Lung (tissue), 11 donors: ENCODE measurements at regions not wholly inside any gene's neighbourhood (a gene's known extent, or its start where the extent isn't known, plus 50 kb on each side); places are given as distances from the start of the nearest gene placed in this dataset.

Experiments
- ATAC-seq: fragments of 200-7000 bp; cut with Tn5 transposase; one replicate; pipeline ENCODE4 v1.9.1; 2020; ENCODE audit warnings: moderate number of reproducible peaks; ENCODE audit not compliant: insufficient read depth, low FRiP score
- DNase-seq, 3 donors: peaks; one replicate each; pipeline ENCODE4 v3.0.0-alpha.2; 2013 to 2017
- H3K27ac ChIP-seq, 2 donors: one replicate each; pipeline ENCODE4 v1.5.1; 2013; ENCODE audit warnings: mild to moderate bottlenecking in 2 of 2, moderate library complexity in 2 of 2, control low read depth in 1 of 2, inconsistent platforms in 1 of 2, low read depth in 1 of 2, low read length in 1 of 2
- H3K27me3 ChIP-seq, 3 donors: one replicate each; pipeline ENCODE4 v1.5.1; 2013; ENCODE audit warnings: low read length in 2 of 3; ENCODE audit not compliant: control insufficient read depth in 3 of 3, insufficient read depth in 3 of 3
- H3K36me3 ChIP-seq, 4 donors: one replicate each; pipeline ENCODE4 v1.5.1; 2013; ENCODE audit warnings: low read length in 4 of 4, mild to moderate bottlenecking in 1 of 4, moderate library complexity in 1 of 4; ENCODE audit not compliant: control insufficient read depth in 4 of 4, insufficient read depth in 4 of 4
- H3K4me1 ChIP-seq, 5 donors: one replicate each; pipeline ENCODE4 v1.5.1; 2013; ENCODE audit warnings: low read length in 5 of 5, mild to moderate bottlenecking in 2 of 5, moderate library complexity in 1 of 5; ENCODE audit not compliant: control insufficient read depth in 5 of 5, insufficient read depth in 5 of 5
- H3K4me3 ChIP-seq: one replicate; pipeline ENCODE4 v1.5.1; 2013; ENCODE audit warnings: mild to moderate bottlenecking, control low read depth, moderate library complexity
- H3K9ac ChIP-seq, 2 donors: one replicate each; pipeline ENCODE4 v1.5.1; 2013; ENCODE audit warnings: low read length in 2 of 2, control low read depth in 1 of 2; ENCODE audit not compliant: insufficient read depth in 1 of 2
- H3K9me3 ChIP-seq, 4 donors: one replicate each; pipeline ENCODE4 v1.5.1; 2013; ENCODE audit warnings: low read length in 3 of 4, mild to moderate bottlenecking in 1 of 4, moderate library complexity in 1 of 4; ENCODE audit not compliant: control insufficient read depth in 4 of 4, insufficient read depth in 3 of 4
- whole genome bisulfite sequencing, 2 donors: extraction: QIAGEN DNeasy Blood & Tissue Kit; methylation state at CpG; one replicate each; pipeline ENCODE4 v1.1.7; 2013; 5-methylcytosine and 5-hydroxymethylcytosine counted together
- TF ChIP-seq, protein P1 (sequence below): IDR thresholded peaks from 2 replicates; pipeline ENCODE4 v1.5.1; 2012; ENCODE audit warnings: mild to moderate bottlenecking; ENCODE audit errors: control extremely low read depth, extremely low read depth
- donor health status: control.
- donor health status: control.
- donor health status: Bipolar disorder and iron deficiency.
- donor health status: healthy.
- donor health status: DM: yes; HTN: yes; CAD: no.

DNA sequence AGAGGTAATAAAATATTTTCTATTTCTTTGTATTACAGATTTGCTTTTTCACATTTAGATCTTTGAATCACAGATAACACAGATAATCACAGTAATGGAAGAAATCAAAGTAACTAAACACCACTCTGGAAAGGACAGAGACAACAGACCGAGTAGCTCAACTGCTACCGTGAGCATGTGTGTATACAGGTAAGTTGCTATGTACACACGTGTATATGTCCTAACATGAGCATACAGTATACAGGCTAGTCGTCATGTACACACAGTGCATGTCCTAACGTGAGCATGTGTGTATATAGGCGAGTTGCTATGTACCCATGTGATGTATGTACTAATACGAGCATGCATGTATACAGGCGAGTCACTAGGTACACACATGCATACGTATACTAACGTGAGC is 379.0 kb downstream of the THBS2 start:
- DNase-seq (no peak), ATAC-seq (no peak)
- 92 to 94% methylated on average over 10 of the region's 10 CpGs for WGBS, 2 donors
- H3K36me3 ChIP-seq = no peaks in the 10 kb centered on the region
- H3K4me3 ChIP-seq = no peak overlapping the region
- no peaks in the 10 kb centered on the region for H3K9me3 ChIP-seq
- no peak overlapping the region for H3K27ac ChIP-seq
- H3K9ac ChIP-seq = no peak overlapping the region
- TF ChIP-seq, protein P1, sequence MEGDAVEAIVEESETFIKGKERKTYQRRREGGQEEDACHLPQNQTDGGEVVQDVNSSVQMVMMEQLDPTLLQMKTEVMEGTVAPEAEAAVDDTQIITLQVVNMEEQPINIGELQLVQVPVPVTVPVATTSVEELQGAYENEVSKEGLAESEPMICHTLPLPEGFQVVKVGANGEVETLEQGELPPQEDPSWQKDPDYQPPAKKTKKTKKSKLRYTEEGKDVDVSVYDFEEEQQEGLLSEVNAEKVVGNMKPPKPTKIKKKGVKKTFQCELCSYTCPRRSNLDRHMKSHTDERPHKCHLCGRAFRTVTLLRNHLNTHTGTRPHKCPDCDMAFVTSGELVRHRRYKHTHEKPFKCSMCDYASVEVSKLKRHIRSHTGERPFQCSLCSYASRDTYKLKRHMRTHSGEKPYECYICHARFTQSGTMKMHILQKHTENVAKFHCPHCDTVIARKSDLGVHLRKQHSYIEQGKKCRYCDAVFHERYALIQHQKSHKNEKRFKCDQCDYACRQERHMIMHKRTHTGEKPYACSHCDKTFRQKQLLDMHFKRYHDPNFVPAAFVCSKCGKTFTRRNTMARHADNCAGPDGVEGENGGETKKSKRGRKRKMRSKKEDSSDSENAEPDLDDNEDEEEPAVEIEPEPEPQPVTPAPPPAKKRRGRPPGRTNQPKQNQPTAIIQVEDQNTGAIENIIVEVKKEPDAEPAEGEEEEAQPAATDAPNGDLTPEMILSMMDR = no peak
- H3K4me1 ChIP-seq = peaks cover 0 to 8% (median 0%) of the 10 kb centered on the region in 5 donors
- H3K27me3 ChIP-seq = peaks cover 3 to 18% (median 7%) of the 10 kb centered on the region in 3 donors

DNA sequence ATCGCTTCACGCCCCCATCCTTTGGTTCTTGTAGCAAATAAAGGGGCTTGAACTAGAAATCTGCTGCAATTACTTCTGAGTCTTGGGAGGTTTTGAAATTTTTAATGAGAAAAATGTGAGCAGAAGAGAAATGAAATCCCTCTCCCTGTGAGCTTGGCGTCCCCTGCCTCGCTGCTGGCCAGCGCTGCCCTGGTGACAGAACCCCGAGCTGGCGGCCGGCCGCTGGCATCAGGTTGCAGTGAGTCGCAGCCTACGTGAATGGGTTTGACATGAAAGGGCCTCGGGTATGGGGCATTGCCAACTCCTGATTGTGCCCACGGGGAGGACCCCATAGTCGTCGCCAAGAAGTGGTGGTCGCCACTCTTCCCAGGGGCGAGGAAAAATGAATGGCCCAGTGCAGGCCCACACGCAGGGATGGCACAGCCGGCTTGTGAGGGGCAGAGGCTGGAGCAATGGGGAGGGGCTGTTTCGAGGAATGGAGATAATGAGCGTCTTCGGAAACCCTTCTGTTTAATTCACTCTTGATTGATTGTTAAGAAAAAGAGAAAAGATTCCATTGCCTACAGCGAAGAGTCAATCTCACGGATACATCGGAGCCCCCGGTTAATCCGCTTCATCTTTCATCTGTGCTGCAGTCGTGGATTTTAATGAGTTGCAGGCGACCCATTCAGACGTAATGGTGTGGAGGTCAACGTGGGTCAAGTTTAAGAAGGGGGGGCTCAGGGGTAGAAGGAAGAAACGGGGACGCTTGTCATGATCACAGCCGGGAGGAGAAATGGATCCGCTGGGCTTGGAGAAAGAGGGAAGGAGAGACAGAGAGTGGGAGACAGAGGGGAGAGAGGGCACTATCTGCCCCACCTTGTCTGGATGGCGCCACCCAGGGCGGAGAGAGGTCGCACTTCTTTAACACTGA is 380.1 kb downstream of the THBS2 start:
- Histone ChIP-seq H3K4me1 (peaks cover 0 to 8% (median 0%) of the 10 kb centered on the region in 5 donors), H3K27me3 (peaks cover 3 to 15% (median 7%) of the 10 kb centered on the region in 3 donors), H3K9me3 (no peaks in the 10 kb centered on the region), H3K36me3 (no peaks in the 10 kb centered on the region), H3K4me3 (no peak overlapping the region), H3K27ac (no peak overlapping the region), H3K9ac (no peak overlapping the region)
- DNase-seq = no peak
- TF ChIP-seq, protein P1 = no peak
- 81 to 87% methylated on average over 38 of the region's 38 CpGs for WGBS, 2 donors
- ATAC-seq = no peak

DNA sequence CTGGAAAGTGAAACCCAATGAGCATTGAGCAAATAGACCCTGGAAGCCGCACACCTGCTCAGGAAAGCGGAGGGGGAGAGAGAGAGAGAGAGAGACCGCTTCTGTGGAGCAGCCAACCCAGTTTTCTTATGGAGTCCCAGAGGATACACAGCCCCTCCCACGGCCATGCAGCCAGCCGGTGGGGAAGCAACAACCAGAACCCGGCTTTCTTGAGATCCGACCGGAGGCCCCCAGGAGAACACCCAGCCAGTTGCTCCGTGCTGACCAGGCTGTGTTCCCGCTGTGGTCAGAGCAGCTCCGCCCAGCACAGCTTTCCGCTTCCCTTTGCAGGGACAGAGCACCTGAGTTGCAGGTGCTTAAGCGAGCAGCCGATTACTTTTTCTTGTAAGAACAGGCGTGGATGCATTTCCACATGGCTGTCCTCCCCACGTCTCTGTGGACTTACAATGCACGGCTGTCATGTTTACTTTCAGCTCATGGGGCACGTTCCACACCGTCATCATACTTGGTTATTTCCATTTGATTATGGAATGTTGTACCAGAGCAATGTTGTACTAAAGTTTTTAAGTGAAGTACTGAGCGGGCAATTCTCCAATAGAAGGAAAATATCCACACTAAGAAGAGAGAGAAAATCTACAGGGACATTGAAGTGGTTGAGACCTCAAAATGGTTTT is 381.9 kb downstream of the THBS2 start:
- 51 to 66% methylated on average over 20 of the region's 20 CpGs for WGBS, 2 donors
- DNase-seq = peak; percentile 22 to 34 (median 23)
- ATAC-seq = no peak

More for the DNA sequence above, 381.9 kb downstream of the THBS2 start:
- Histone ChIP-seq H3K27me3 (peaks cover 3 to 11% (median 7%) of the 10 kb centered on the region in 3 donors), H3K27ac (no peak overlapping the region), H3K4me3 (no peak overlapping the region), H3K9me3 (no peaks in the 10 kb centered on the region), H3K9ac (no peak overlapping the region), H3K36me3 (no peaks in the 10 kb centered on the region), H3K4me1 (peaks cover 0 to under 1% (median 0%) of the 10 kb centered on the region in 5 donors)
- TF ChIP-seq, protein P1 = no peak
